Mesodermal cell (in vitro differentiated cells): ENCODE measurements at regions not wholly inside any gene's neighbourhood (a gene's known extent, or its start where the extent isn't known, plus 50 kb on each side); places are given as distances from the start of the nearest gene placed in this dataset.
"Not testable (repeated sequence)": the region's sequence is repeated elsewhere in the genome, so short reads cannot be mapped to it uniquely, and the experiment has no call there.

Experiments
- H3K27ac ChIP-seq: 2 replicates; pipeline ENCODE4 v1.7.0; 2013; ENCODE audit warnings: mild to moderate bottlenecking, low read depth, low read length, moderate library complexity; ENCODE audit not compliant: severe bottlenecking
- H3K36me3 ChIP-seq: 2 replicates; pipeline ENCODE4 v1.7.1; 2013; ENCODE audit warnings: mild to moderate bottlenecking, low read length, moderate library complexity; ENCODE audit not compliant: control insufficient read depth, insufficient read depth
- H3K4me1 ChIP-seq: one replicate; pipeline ENCODE4 v1.7.1; 2013; ENCODE audit warnings: mild to moderate bottlenecking, low read length; ENCODE audit not compliant: insufficient read depth, control insufficient read depth, poor library complexity, severe bottlenecking
- H3K4me3 ChIP-seq: 2 replicates; pipeline ENCODE4 v1.7.0; 2013; ENCODE audit warnings: low read length, control low read depth, mild to moderate bottlenecking; ENCODE audit not compliant: insufficient read depth, poor library complexity, severe bottlenecking; ENCODE audit errors: extremely low read depth
- H3K9me3 ChIP-seq: 2 replicates; pipeline ENCODE4 v1.7.1; 2013; ENCODE audit warnings: mild to moderate bottlenecking, low read length, moderate library complexity; ENCODE audit not compliant: control insufficient read depth
- WGBS, 2 experiments: methylation state at CpG; one replicate each; pipeline ENCODE4 v1.1.5; 2013; ENCODE audit warnings: missing lambda C conversion rate in 2 of 2; ENCODE audit not compliant: insufficient coverage in 2 of 2; 5-methylcytosine and 5-hydroxymethylcytosine counted together

- Histone ChIP-seq H3K27ac (no peak overlapping the region), H3K4me3 (no peak overlapping the region), H3K9me3 (peaks cover 4% of the 10 kb centered on the region), H3K4me1 (no peaks in the 10 kb centered on the region), H3K36me3 (no peaks in the 10 kb centered on the region)
- 80 to 95% methylated on average over 3 to 4 of the region's 4 CpGs for WGBS, 2 experiments
These were observed 219.0 kb upstream of the NRG3 start for GRCh38 chr10:81655986-81656385.

GRCh38 chr10:81662837-81663236 lies 212.2 kb upstream of the NRG3 start:
- Histone ChIP-seq H3K9me3 (no peaks in the 10 kb centered on the region), H3K27ac (no peak overlapping the region), H3K4me3 (no peak overlapping the region), H3K4me1 (no peaks in the 10 kb centered on the region), H3K36me3 (no peaks in the 10 kb centered on the region)
- WGBS, 2 experiments, result no CpG with 5 or more reads among the region's 2 CpGs

GRCh38 chr10:81664800-81665199 lies 210.2 kb upstream of the NRG3 start:
- 70% methylated on average over 1 of the region's 1 CpG; no CpG with 5 or more reads in 1 of the 2 experiments for WGBS, 2 experiments
- H3K36me3 ChIP-seq, H3K9me3 ChIP-seq, H3K27ac ChIP-seq, H3K4me3 ChIP-seq, H3K4me1 ChIP-seq: not testable (repeated sequence)

GRCh38 chr10:81674941-81675340 lies 200.1 kb upstream of the NRG3 start:
- no peaks in the 10 kb centered on the region for H3K4me1 ChIP-seq
- H3K36me3 ChIP-seq, result no peaks in the 10 kb centered on the region
- no peak overlapping the region for H3K4me3 ChIP-seq
- H3K9me3 ChIP-seq, result peaks cover 7% of the 10 kb centered on the region
- no peak overlapping the region for H3K27ac ChIP-seq
- 90% methylated on average over 4 of the region's 4 CpGs; no CpG with 5 or more reads in 1 of the 2 experiments for WGBS, 2 experiments

GRCh38 chr10:81679291-81679690 lies 195.7 kb upstream of the NRG3 start:
- no peak overlapping the region for H3K27ac ChIP-seq
- no peak overlapping the region for H3K4me3 ChIP-seq
- no peaks in the 10 kb centered on the region for H3K36me3 ChIP-seq
- WGBS, 2 experiments, result 100% methylated on average over 1 of the region's 1 CpG
- no peaks in the 10 kb centered on the region for H3K4me1 ChIP-seq
- H3K9me3 ChIP-seq, result peaks cover 5% of the 10 kb centered on the region

GRCh38 chr10:81680359-81680758 lies 194.6 kb upstream of the NRG3 start:
- H3K4me1 ChIP-seq, result no peaks in the 10 kb centered on the region
- no peak overlapping the region for H3K4me3 ChIP-seq
- WGBS, 2 experiments, result 90 to 91% methylated on average over 1 of the region's 1 CpG
- H3K9me3 ChIP-seq, result peaks cover 5% of the 10 kb centered on the region
- no peaks in the 10 kb centered on the region for H3K36me3 ChIP-seq
- no peak overlapping the region for H3K27ac ChIP-seq

GRCh38 chr10:81688459-81688858 lies 186.5 kb upstream of the NRG3 start:
- 71% methylated on average over 1 of the region's 1 CpG; no CpG with 5 or more reads in 1 of the 2 experiments for WGBS, 2 experiments
- H3K9me3 ChIP-seq, result no peaks in the 10 kb centered on the region
- H3K4me1 ChIP-seq, result no peaks in the 10 kb centered on the region
- no peak overlapping the region for H3K27ac ChIP-seq
- no peak overlapping the region for H3K4me3 ChIP-seq
- H3K36me3 ChIP-seq, result no peaks in the 10 kb centered on the region

- no peak overlapping the region for H3K4me3 ChIP-seq
- H3K9me3 ChIP-seq, result no peaks in the 10 kb centered on the region
- 82 to 83% methylated on average over 5 to 9 of the region's 9 CpGs for WGBS, 2 experiments
- no peak overlapping the region for H3K27ac ChIP-seq
- H3K4me1 ChIP-seq, result no peaks in the 10 kb centered on the region
- no peaks in the 10 kb centered on the region for H3K36me3 ChIP-seq
These were observed 178.2 kb upstream of the NRG3 start for GRCh38 chr10:81696609-81697388.

- WGBS, 2 experiments, result 60 to 88% methylated on average over 1 of the region's 1 CpG
- no peaks in the 10 kb centered on the region for H3K4me1 ChIP-seq
- no peak overlapping the region for H3K4me3 ChIP-seq
- no peaks in the 10 kb centered on the region for H3K9me3 ChIP-seq
- no peaks in the 10 kb centered on the region for H3K36me3 ChIP-seq
- no peak overlapping the region for H3K27ac ChIP-seq
These were observed 170.4 kb upstream of the NRG3 start for GRCh38 chr10:81704596-81704995.

GRCh38 chr10:81708416-81708815 lies 166.6 kb upstream of the NRG3 start:
- no peak overlapping the region for H3K4me3 ChIP-seq
- WGBS, 2 experiments, result 100% methylated on average over 2 of the region's 5 CpGs; no CpG with 5 or more reads in 1 of the 2 experiments
- H3K36me3 ChIP-seq, result no peaks in the 10 kb centered on the region
- no peak overlapping the region for H3K27ac ChIP-seq
- H3K4me1 ChIP-seq, result no peaks in the 10 kb centered on the region
- no peaks in the 10 kb centered on the region for H3K9me3 ChIP-seq

- no peaks in the 10 kb centered on the region for H3K4me1 ChIP-seq
These were observed 166.1 kb upstream of the NRG3 start for GRCh38 chr10:81708929-81709328.

More at GRCh38 chr10:81708929-81709328, 166.1 kb upstream of the NRG3 start:
- Histone ChIP-seq H3K4me3 (no peak overlapping the region), H3K27ac (no peak overlapping the region), H3K9me3 (no peaks in the 10 kb centered on the region), H3K36me3 (no peaks in the 10 kb centered on the region)
- 83 to 100% methylated on average over 1 of the region's 2 CpGs for WGBS, 2 experiments
